D721Med (cell line): ENCODE measurements at regions not wholly inside any gene's neighbourhood (a gene's known extent, or its start where the extent isn't known, plus 50 kb on each side); places are given as distances from the start of the nearest gene placed in this dataset.

Experiments used
- DNase-seq: peaks from one replicate; pipeline ENCODE4 v3.0.0; 2011; ENCODE audit warnings: low spot score; ENCODE audit not compliant: insufficient read length
- FAIRE-seq: peaks from 2 replicates; lab custom pipeline; 2011; peaks lifted over from hg19 to GRCh38; lab: Jason Lieb, UNC
- TF ChIP-seq, protein P1 (sequence below): IDR thresholded peaks from 2 replicates; pipeline ENCODE4 v1.5.1; 2012; ENCODE audit warnings: mild to moderate bottlenecking, control low read depth; ENCODE audit not compliant: insufficient read depth; ENCODE audit errors: missing control alignments

DNA sequence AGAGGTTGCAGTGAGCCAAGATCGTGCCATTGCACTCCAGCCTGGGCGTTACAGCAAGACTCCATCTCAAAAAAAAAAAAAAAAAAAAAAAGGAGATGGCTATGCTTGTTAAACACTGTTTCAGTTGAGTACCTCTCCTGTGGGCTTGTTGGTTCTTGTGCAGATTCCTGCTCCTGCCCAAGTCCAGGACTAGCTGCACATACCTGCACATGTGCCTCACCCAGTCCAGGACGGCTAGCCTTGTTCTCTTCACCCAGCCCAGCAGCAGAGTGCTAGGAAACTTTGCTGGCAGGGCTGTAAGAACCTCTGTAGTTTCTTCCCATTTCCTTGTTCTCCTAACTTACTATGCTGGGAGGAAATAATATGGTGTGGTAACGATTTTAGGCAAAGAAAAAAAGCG is 234.1 kb upstream of the DMRT1 start:
- DNase-seq = no peak
- TF ChIP-seq, protein P1, sequence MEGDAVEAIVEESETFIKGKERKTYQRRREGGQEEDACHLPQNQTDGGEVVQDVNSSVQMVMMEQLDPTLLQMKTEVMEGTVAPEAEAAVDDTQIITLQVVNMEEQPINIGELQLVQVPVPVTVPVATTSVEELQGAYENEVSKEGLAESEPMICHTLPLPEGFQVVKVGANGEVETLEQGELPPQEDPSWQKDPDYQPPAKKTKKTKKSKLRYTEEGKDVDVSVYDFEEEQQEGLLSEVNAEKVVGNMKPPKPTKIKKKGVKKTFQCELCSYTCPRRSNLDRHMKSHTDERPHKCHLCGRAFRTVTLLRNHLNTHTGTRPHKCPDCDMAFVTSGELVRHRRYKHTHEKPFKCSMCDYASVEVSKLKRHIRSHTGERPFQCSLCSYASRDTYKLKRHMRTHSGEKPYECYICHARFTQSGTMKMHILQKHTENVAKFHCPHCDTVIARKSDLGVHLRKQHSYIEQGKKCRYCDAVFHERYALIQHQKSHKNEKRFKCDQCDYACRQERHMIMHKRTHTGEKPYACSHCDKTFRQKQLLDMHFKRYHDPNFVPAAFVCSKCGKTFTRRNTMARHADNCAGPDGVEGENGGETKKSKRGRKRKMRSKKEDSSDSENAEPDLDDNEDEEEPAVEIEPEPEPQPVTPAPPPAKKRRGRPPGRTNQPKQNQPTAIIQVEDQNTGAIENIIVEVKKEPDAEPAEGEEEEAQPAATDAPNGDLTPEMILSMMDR = no peak
- FAIRE-seq = no peak

DNA sequence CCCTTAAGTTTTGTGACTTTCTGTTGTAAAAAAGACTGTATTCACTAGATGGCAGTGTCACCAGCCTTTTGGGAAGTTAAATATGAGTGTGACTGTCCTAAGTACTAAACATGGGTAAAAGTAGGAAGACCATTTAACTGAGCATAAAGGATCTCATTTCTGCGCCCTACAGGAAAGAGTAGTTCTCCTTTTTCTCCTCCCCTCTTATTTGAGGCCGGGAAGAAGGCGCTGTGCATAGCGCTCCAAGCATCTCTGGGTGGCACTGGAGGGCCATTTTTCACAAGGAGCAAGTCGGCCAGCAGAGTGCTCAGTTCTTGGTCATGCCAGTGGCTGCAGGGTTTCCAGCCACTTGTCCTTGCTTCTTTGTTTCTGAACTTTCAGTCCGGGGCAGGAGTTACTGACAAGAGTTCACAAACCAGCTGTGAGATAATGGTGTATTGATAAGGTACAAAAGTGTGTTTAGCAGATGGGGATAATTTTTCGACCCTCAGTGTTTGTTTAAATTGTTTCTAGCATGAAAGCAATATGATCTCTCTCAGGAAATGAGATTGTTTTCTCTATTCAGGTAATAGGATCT is 227.6 kb upstream of the DMRT1 start:
- DNase-seq (no peak), FAIRE-seq (no peak)
- TF ChIP-seq, protein P1 = peak; percentile 72

DNA sequence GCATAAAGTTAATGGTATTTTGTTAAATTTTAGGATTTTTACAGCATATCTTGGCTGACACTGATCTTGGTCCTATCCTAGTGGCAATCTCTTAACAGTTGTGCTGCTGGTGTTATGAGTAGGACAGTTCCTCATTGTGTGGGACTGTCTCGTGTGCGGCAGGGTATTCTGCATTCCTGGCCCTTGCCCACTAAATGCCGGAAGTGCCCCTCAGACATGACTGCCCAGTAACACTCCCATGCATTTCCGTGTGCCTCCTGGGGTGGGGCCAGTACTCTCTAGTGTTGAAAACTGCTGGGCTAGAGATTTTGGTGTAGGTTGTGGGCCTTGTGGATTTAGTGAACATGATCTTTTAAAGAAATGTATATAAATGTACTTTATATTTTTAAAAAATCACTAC is 227.1 kb upstream of the DMRT1 start:
- DNase-seq = no peak
- FAIRE-seq = no peak
- TF ChIP-seq, protein P1 = no peak

DNA sequence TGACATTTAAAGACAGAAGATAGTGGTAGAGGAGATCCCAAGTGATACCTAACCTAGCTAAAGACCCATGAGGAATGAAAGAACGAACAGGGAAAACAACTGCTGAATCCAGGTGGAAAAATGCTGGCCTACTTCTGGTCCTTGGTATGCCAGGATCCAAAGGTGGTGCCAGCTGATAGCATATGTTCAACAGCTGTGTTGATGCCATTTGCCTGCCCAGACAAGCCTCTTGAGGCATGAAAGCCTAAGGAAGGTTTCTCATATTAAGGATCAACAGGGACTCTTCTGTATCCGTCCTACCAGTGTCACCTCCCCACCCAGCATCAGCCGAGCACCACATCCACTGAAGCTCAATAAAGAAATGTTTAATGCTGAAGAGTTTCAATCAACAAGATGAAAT is 225.7 kb upstream of the DMRT1 start:
- DNase-seq (no peak), FAIRE-seq (no peak)
- TF ChIP-seq, protein P1 = no peak

DNA sequence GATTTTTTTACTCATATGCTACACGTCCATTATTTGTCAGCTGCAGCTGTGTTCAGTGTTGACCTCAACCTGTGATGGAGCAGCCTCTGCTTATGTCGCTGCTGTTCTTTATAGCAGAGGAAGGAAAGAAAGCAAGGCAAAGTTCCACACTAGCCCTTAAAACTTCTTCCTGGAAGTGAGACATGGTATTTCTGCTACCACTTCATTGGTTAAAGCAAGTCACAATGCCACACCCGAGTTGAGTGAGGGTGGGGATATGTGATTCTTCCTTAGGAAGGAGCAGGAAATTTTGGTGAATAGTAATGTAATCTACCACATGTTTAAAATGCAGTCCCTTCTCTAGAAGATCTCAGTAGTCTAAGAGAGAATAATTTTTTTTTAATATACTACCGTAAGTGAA is 224.8 kb upstream of the DMRT1 start:
- DNase-seq (no peak), FAIRE-seq (no peak)
- TF ChIP-seq, protein P1 = no peak

DNA sequence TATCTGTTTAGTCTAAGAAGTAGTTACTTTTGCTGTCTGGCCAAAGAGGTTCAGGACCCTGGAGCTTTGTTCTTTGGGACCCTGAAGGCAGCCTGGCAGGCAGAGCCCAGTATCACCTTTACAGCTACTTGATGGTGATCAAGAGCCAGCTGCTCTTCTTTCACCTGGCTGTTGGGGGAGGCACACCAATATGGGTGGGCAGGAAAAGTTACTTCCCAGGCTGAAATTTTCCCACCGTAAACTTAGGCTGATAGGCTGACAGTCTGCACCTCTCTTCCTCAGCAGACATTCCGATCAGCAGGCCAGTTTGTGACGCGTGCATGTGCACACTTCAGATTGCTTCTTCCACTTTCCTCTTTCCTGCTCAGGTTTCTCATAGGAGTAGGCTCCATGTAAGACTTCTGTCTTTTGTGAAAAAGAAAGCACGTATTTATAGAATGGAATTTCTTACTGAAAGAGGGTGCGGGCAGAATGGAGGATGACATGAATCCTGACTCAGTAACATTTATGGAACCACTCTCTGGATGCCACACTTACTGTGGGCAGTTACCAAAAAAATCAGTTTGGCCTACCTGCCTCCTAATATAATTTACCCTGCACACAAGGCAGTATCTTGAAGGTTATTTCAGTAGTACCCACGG is 223.9 kb upstream of the DMRT1 start:
- no peak for DNase-seq
- no peak for FAIRE-seq
- TF ChIP-seq, protein P1 = no peak

DNA sequence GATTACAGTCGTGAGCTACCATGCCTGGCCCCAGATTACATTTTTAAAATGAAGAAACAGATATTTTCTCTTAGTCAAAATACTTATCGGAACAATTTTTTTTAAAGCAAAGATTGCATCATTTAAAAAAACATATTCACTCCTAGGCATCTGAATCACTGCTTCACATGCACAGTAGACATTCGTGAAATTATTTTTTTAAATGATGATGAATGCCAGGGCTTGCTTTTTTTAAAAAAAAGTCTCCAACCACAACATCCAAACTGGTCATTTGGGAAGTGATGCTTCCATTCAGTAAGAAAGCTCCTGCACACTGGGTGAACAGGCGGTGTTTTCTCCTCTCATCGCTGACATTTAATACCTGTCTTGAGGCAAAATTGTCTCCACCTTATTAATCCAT is 223.0 kb upstream of the DMRT1 start:
- DNase-seq (no peak), FAIRE-seq (no peak)
- TF ChIP-seq, protein P1 = no peak
